Retinal pigment epithelial cell (primary cell): ENCODE measurements at regions not wholly inside any gene's neighbourhood (a gene's known extent, or its start where the extent isn't known, plus 50 kb on each side); places are given as distances from the start of the nearest gene placed in this dataset.

Experiments
- DNase-seq: peaks from one replicate; pipeline ENCODE4 v3.0.0-alpha.2; 2010; ENCODE audit warnings: low read depth
- H3K4me3 ChIP-seq: 2 replicates; pipeline ENCODE4 v1.5.1; 2011; ENCODE audit warnings: mild to moderate bottlenecking, low read length, control low read depth, moderate library complexity
- TF ChIP-seq, protein P1 (sequence below): conservative IDR thresholded peaks from 2 replicates; pipeline ENCODE4 v1.5.1; 2011; ENCODE audit warnings: low read depth, low read length, control low read depth, inconsistent platforms

DNA sequence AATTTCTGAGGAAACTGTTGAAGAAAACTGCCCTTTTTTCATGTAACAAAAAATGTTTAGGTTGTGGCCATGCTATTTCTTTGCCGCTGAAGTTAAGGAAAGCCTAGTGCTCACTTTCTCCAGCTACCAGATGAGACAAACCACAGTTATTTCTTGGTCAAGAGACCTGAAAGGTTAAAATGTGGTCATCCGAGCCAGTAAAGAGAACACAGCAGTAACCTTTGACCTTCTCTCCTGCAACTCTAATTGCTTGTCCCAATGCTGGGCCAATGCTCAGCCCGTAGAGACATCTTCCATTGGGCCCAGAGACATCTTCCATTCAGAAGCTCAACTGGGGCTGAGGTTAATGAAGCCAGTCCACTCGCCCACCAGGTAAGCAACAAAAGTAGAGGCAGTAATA lies 109.8 kb upstream of the CPSF6 start:
- DNase-seq, result no peak
- no peak overlapping the region for H3K4me3 ChIP-seq
- TF ChIP-seq, protein P1, sequence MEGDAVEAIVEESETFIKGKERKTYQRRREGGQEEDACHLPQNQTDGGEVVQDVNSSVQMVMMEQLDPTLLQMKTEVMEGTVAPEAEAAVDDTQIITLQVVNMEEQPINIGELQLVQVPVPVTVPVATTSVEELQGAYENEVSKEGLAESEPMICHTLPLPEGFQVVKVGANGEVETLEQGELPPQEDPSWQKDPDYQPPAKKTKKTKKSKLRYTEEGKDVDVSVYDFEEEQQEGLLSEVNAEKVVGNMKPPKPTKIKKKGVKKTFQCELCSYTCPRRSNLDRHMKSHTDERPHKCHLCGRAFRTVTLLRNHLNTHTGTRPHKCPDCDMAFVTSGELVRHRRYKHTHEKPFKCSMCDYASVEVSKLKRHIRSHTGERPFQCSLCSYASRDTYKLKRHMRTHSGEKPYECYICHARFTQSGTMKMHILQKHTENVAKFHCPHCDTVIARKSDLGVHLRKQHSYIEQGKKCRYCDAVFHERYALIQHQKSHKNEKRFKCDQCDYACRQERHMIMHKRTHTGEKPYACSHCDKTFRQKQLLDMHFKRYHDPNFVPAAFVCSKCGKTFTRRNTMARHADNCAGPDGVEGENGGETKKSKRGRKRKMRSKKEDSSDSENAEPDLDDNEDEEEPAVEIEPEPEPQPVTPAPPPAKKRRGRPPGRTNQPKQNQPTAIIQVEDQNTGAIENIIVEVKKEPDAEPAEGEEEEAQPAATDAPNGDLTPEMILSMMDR, result no peak

GRCh38 chr12:69130064-69130463 lies 109.3 kb upstream of the CPSF6 start:
- TF ChIP-seq, protein P1, result peak; percentile 49
- no peak for DNase-seq

DNA sequence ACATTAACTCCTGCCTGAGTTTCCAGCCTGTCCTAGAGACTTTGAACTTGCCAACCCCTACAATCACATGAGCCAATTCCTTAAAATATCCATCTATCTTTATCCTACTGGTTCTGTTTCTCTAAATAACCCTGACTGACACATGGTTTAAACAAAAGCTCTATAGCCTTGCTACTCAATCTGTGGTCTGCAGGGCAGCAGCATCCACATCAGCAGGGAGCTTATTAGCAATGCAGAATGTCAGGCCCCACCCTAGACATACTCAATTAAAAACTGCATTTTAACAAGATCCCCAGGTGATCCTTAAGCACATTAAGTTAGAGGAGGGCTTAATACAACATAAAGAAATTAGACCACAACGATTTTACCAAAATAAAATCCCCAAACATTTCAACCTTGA lies 108.3 kb upstream of the CPSF6 start:
- TF ChIP-seq, protein P1, result no peak
- DNase-seq, result no peak
- no peak overlapping the region for H3K4me3 ChIP-seq

More at GRCh38 chr12:69130064-69130463, 109.3 kb upstream of the CPSF6 start:
- no peak overlapping the region for H3K4me3 ChIP-seq

DNA sequence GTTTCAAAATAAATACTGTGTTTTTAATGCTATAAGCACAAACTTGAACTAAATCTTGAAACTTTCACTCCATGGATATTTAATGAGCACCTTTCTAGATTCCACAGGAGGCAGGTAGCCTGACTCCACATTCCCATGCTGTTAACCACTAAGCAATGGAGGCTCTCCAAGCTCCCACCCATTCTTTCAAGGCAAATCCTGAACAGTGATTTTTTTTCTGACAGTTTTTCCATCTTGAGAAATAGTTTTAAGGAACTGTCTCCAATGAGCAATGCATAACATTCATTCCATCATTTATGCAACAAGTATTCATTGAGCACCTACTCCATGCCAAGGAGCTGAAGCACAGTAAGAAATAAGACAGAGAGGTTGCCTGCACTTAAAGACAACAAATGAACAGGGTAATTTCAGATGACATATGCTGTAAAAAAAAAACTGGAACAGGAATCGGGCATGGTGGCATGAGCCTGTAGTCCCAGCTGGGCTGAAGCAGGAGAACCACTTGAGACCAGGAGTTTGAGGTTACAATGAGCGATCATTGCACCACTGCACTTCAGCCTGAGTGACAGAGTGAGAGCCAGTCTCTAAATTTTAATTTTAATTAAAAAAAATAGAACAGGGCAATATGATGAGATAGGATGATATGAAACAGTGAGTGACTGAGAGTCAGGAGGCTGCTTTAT lies 102.3 kb upstream of the CPSF6 start:
- H3K4me3 ChIP-seq, result no peak overlapping the region
- TF ChIP-seq, protein P1, result no peak
- DNase-seq, result no peak

DNA sequence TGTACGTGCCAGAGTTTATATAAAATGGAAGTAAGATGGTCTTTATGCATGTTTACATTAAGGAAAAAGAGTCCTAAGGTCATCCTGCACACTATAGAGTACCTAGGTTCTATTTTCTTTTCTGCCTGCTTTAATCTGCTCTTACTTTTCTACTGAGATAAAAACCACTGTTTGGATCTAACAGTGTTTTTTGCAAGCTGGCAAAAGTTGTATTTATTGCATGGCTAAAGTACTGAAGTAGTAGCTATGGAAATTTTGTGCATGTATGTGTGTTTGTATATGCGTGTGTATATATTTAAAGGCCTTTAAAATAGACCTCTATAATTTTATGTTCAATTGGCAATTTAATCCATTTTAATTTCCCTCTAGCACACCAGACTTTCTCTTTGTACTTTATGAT lies 98.3 kb upstream of the CPSF6 start:
- DNase-seq, result no peak
- TF ChIP-seq, protein P1, result no peak
- H3K4me3 ChIP-seq, result no peak overlapping the region

- DNase-seq, result no peak
- H3K4me3 ChIP-seq, result no peak overlapping the region
- TF ChIP-seq, protein P1, result no peak
Observed at GRCh38 chr12:69149270-69149669, 90.1 kb upstream of the CPSF6 start.

- H3K4me3 ChIP-seq, result no peak overlapping the region
- no peak for DNase-seq
- TF ChIP-seq, protein P1, result no peak
Observed at GRCh38 chr12:69150083-69150795, 89.1 kb upstream of the CPSF6 start.
